ENCODE measurements at regions not wholly inside any gene's neighbourhood (a gene's known extent, or its start where the extent isn't known, plus 50 kb on each side); places are given as distances from the start of the nearest gene placed in this dataset.

DNA sequence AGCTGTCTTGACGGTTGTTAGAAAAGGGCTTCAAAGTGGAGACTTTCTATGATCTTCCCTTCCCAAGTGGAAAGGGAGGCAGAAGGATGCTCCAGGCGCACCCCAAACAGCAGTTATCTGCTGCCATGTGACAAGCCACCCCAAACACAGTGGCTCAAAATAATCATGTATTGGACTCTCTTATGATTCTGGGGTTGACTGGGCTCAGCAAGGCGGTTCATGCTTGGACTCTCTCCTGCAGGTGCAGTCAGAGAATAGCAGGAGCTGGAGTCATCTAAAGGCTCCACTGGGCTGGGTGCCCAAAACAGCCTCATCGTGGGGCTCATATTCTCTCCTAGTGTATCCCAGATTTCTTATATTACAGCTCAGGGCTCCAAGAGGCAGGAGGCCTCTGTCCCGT is 177.6 kb upstream of the IER5L start:
- TF ChIP-seq GATA3 (IDR thresholded peaks at IDR 0.05; ENCODE audit: low read depth, low read length): no peak
- TF ChIP-seq GATA2 (IDR thresholded peaks at IDR 0.05; ENCODE audit: low read depth, low read length): no peak

All from SH-SY5Y (cell line).